OCI-M2 (cell line): ENCODE measurements at regions not wholly inside any gene's neighbourhood (a gene's known extent, or its start where the extent isn't known, plus 50 kb on each side); places are given as distances from the start of the nearest gene placed in this dataset.

ENCODE experiments used
- DNase-seq: peaks from one replicate; lab custom pipeline; 2025; ENCODE audit not compliant: unreplicated experiment; lab: John Stamatoyannopoulos, UW

- no peak for DNase-seq
Measured at GRCh38 chr3:148331081-148331846, 366.4 kb upstream of the AGTR1 start.

- no peak for DNase-seq
Measured at GRCh38 chr3:148332509-148332908, 365.2 kb upstream of the AGTR1 start.

DNA sequence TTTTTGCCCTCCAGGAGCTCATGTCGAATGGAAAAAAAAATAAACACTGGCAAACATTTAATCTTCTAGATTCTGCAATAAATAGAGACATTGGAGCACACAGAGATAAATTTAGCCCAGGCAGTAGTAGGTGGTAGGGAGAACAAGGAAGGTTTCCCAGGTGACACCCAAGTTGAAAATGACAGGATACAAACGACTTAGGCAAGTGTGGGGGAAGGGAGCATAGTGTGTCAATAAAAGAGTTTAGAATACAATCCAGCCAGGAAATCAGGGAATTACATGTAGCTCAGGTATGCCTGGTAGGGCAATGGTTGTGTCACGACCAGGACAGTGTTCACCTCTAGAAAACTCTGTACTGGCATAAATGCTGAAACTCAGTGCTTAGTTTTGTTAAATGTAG lies 364.6 kb upstream of the AGTR1 start:
- no peak for DNase-seq

- DNase-seq: no peak
Measured at GRCh38 chr3:148335612-148336011, 362.1 kb upstream of the AGTR1 start.

GRCh38 chr3:148343416-148343815 lies 354.3 kb upstream of the AGTR1 start:
- no peak for DNase-seq

DNA sequence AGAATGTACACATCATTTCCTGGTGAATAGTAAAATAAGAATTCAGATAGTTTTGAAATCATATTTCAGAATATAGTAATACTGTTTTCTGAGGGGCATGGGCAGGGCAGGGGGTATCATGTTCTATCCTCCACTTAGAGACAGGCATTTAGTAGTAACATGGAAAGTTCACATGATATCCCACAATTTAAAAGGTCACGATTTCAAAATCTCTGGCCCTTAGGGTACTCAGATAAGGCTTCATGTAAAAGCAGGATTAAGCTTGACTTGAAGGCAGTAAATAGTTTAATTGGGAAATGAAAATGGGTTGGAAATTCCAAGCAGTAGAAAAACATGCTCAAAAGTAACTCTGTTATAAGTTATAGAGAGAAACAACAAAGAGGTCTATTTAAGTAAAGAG lies 353.2 kb upstream of the AGTR1 start:
- no peak for DNase-seq

DNA sequence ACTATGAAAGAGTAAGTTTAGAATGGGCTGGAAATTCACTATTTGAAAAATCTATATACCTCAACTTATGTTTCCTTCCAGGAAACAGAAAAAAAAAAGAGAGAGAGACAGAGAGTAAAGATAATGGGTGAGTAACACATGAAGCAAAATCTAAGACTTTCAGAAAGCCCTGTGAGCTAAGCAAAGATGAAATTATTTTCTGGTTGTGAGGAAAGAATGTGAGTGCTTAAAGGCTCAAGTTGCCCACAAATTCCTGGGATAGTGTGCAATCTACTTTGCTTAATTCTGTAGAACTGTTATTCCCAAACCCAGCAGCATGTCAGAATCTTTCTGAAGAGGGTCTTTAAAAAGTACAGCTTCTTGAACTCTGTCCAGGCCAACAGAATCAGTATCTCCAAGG lies 337.7 kb upstream of the AGTR1 start:
- DNase-seq: no peak

DNA sequence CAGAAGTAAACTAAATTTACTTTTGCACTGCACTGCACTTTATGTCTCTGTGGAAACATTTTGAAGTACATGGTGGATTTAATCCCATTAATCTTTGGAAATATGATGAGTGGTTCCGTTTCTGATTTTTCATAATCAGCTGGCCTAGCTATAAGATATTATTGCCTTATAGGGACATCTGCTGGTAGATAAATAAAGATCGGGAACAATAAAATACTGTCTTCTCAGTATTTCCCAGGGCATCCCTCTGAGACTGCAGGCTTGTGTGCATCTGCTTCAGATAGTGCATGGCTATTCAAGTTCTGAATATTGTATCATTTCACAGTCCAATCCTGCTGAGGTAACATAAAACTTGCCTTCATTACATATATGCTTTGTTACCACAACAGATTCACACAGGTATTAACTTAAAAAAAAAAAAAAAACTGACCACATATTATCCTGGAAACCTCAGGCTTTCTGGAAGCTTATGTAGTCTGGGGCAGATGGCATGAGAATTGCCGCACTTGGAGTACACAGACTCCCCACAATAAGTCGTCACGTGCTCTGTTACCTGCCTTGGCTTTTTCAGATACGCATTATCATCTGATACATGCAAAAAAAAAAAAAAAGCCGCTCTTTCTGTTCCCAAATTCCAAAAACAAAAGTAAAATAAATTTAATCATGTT lies 330.8 kb upstream of the AGTR1 start:
- DNase-seq: no peak

GRCh38 chr3:148367756-148368155 lies 329.9 kb upstream of the AGTR1 start:
- DNase-seq: no peak

DNA sequence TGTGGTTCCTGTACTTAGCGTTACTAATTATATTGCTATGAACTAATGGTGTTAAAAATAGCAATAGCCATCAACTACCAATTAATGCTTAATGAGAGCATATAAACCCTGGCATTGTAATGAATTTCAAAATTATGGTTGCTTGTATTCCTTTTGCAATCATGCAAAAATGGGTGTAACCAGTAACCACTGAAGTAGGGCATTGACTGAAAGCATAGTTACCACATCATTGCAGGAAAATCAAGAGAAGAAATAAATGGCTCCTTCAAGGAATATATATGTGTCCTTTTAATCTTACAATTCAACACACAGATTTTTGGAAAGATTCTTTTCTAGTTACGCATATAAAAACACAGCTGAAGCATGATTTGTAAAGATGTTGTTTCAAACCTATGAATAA lies 328.3 kb upstream of the AGTR1 start:
- DNase-seq: no peak

DNA sequence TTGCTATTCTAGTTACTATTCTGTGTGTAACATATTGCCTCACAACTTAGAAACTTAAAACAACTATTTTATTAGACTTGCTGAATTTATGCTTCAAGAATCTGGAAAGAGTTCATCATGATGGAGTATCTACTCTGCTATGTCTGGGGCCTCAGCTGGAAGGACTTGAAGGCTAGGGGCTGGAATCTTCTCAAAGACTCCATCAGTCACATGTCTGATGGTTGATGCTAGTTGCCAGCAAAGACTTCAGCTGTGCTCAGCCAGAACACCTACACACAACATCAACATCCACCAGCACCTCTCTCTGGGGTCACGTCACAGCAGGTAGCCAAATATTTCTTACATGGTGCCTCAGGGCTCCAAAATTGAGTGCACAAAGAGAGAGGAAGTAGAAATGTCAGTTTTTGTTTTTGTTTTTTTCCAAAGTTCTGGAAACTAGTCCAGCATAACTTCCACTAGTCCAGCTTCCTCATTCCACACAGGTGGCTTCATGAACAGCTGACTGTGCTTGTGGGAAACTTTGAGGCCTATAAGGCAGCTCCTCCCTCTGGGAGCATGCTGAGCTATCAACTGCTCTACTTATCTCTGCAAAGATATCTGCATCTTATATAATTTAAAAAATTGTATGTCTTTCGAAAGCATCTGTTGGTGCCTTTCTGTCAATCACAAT lies 325.4 kb upstream of the AGTR1 start:
- DNase-seq: no peak

DNA sequence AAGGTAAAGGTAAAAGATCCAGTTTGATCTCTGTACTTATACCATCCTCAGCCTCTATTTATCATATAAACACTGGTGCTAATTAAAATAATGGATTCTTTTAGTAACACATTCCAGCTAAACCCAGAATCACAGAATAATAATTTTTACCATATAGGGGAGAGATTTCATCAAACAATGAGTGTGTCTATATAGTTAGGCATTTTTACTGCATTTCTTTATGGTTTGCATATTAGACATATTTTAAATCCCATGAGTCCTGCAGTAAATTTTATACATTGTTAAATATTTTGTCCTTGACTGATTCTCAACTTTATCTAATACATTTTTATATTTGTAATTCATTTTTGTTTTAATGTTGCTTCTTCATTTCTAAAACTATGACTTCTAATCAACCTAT lies 323.7 kb upstream of the AGTR1 start:
- DNase-seq: no peak

DNA sequence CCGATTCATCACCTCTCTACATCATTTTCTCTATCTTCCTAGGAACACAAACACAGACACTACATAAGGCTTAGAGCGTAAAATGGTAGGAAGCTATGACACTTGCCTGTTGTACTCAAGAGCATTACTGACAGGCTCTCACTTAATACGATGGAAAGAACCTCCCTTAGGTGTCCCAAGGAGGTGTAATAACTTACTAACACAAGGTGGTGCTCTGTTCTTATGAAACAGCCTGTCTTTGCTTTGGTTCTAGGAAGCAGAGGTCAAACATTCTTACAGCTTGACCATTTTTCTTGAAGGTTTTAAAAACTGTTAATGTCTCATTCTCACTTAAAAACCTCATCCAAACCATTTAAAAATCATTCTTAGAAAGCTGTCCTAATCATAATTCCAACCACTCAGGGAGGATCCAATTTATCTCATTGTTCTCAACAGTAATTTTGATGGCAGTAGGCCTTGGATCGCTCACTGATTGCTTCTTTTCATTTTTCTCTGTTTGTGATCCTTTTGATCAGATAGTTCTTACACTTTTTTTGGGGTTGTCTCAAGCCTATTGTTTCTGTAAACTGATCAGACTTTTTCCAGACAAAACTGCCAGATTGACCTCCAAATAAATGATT lies 317.8 kb upstream of the AGTR1 start:
- no peak for DNase-seq

DNA sequence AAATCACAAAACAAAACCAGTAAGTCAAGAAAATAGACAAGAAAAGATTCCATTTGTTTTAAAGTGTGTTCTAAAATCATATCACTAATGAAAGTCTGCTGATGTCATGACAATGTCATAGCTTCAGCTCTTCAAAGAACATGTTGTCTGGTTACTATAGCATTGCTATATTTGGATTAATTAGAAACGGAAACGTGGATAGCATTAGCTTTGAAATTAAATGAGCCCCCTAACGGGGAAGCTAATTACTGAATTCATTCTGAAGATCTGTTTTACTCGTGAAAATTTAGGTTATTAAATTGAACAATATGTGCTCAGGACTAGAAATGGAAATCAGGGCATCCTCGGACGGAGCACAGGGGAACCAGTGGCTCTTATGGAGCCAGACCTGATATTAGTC lies 316.7 kb upstream of the AGTR1 start:
- DNase-seq: no peak

DNA sequence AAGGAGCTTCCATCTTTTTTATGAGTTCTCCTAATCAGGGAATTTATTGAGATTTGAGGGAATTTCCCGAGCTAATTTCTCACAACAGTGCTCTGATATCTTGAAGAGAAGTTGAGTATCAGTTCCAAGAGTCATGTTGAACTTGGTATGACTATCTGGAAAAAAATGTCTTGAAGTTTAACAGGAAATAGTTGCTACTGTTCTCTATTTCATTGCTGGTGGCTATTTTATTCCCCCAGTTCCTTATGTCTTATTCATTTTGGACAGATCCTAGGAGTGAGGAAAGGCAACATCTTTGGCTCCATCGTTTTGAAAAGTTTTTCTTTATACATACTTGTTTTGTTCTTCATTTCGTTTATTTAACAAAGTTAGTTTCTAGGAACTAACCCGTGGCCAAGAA lies 307.8 kb upstream of the AGTR1 start:
- no peak for DNase-seq

DNA sequence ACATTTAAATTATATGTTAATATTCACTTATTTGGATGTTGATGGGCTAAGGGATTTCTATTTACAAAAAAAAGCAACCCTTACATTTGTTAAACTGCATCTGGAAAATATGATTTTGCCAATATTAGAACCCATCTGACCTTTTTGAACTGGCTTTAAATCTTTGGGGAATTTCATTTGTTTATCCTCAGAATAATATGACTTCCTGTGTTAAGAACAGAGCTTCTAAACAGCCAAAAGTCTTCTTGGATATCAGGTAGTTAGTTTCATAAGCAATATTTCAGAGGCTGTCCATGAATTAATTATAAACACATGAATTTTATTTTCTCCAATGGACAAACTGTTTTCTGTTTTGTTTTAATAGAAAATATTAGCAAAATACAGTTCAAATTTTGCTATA lies 301.9 kb upstream of the AGTR1 start:
- DNase-seq: no peak

DNA sequence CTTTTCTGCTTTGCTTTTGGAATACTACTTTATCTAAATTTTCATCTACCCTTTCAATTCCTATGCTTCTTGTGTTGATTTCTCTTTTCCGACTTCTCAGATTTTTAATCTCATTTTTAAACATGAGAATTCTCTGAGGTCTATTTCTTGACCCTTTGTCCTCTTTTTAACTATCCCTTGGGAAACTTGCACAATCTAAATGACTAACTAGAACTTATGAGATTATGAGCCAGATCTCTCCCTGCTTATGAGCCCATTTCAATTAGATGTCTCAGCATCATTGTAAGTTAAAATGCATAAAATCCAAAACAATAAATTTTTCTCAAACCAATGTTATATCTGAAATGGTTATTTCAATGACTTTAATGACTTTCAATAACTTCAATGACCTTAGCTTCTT lies 296.9 kb upstream of the AGTR1 start:
- DNase-seq: no peak

GRCh38 chr3:148408667-148409066 lies 289.0 kb upstream of the AGTR1 start:
- DNase-seq: no peak

DNA sequence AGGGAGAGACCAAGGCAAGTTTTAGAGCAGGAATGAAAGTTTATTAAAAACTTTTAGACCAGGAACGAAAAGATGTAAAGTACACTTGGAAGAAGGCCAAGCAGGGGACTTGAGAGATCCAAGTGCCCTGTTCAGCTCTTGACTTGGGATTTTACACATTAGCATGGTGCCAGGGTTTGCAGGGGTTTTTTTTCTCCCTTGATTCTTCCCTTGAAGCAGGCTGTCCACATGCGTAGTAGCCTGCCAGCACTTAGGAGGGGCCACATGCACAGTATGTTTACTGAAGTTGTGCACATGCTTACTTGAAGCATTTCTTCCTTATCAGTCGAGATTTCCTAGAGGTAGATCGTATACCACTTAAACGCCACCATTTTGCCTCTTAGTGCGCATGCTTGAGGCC lies 277.5 kb upstream of the AGTR1 start:
- no peak for DNase-seq

DNA sequence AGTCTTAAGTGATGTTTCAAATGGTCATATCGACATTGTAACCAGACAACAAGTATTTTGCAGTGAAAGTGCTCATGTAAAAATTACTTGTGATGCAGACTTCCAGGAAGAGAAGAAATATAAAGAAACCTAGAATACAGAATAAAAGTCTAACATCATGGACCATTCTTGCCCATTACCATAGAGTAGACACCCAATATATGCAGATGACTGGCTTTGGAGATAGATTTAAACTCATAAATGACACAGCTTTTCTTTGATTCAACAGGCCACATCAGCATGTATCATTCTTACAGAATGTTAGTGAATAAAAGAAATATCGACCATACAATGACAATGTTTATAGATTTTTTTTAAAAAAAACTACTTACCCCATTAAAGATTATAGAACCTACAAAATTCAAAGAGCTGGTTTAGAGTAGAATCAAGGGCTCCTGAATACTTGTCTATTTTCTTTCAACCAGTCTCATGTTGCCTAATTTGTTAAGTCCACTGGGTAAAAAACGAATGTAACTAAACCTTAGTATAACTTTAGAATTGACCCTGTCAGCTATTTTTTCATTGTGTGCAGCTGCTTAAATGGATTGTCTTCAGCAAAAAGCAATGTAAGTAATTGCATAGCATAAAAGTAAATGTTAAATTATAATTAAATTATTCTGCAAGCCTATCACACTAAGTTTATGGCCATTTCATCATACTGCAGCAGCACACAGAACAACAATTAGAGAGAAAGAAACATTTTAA lies 268.7 kb upstream of the AGTR1 start:
- DNase-seq: no peak

DNA sequence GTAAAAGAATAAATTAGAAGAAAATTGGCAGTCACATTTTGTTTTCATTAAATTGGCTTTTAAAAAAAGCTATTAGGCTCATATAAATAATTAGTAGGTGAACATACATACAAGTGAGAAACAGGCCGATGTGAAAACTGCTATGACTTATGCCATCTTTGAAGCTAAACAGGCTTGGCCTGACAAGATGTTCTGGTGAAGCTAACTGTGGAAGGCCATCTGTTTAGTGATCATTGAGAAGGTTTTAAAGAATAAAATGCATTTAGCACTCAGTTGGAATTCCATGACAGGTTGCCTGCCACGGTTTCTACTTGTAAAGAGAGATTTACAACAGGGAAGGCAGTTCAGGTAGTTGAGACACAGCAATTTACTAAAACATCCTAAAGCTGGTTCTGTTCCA lies 264.0 kb upstream of the AGTR1 start:
- no peak for DNase-seq
